Epithelial cell of proximal tubule (primary cell): ENCODE measurements at regions not wholly inside any gene's neighbourhood (a gene's known extent, or its start where the extent isn't known, plus 50 kb on each side); places are given as distances from the start of the nearest gene placed in this dataset.
"Not testable (repeated sequence)": the region's sequence is repeated elsewhere in the genome, so short reads cannot be mapped to it uniquely, and the experiment has no call there.

Experiments used
- DNase-seq: peaks from one replicate; pipeline ENCODE4 v3.0.0-alpha.2; 2011; ENCODE audit warnings: low read depth
- H3K4me3 ChIP-seq: 2 replicates; pipeline ENCODE4 v1.5.1; 2011; ENCODE audit warnings: low read depth, mild to moderate bottlenecking, low read length
- CTCF ChIP-seq: conservative IDR thresholded peaks from 2 replicates; pipeline ENCODE4 v1.5.1; 2012; ENCODE audit warnings: low read depth, mild to moderate bottlenecking, low read length

DNA sequence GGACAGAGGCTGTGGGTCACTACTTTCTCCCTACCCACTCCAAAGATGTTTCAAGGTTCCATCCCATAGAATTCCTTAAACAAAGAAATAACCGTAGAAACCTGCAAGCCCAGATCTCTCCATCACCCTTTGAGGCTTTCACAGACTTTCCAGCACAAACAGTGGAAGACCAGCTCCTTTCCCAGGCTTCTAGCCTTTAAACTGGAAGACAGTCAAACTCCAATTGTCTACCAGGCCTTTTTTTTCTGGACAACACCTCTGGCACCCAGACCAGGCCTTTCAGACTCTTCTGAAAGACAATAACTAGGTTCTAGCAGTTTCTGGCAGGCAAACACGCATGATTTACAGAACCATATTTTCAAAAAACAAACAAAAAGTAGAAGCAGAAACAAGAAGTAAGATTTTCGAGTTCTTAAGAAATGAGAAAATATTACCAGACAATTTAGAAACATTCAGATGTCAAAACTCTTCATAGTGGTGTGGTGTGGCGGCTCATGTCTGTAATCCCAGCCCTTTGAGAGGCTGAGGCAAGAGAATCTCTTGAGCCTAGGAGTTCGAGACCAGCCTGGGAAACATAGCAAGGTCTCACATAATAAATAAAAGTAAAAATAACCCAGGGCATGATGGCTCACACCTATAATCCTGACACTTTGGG is 73.0 kb upstream of the EPCAM start:
- TF ChIP-seq CTCF, result no peak
- no peak overlapping the region for H3K4me3 ChIP-seq
- DNase-seq, result no peak

- no peak for DNase-seq
- no peak for TF ChIP-seq CTCF
These were observed 73.8 kb upstream of the EPCAM start for GRCh38 chr2:47295131-47295980.

DNA sequence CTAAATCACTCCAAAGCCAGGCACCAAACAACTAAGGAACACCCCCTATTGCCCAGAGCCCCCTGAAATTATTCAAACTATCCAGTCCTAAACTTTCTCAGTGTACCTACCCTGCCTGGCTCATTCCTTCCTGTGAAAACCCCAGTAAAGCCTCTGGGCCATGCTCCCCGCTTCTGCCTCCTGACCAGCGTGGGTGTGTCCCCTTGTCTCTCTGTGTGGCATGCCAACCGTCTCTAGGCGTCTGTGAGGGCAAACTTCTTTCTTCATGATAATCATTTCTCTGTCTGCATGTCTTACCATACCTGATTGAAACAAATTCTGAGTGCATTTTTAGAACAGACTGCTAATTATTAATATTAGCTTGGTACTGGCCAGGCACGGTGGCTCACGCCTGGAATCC is 75.1 kb upstream of the EPCAM start:
- no peak for TF ChIP-seq CTCF
- DNase-seq, result no peak
- no peak overlapping the region for H3K4me3 ChIP-seq

More at GRCh38 chr2:47295131-47295980, 73.8 kb upstream of the EPCAM start:
- H3K4me3 ChIP-seq, result no peak overlapping the region

- no peak for TF ChIP-seq CTCF
- peak; percentile 59 for DNase-seq
- H3K4me3 ChIP-seq, result no peak overlapping the region
These were observed 80.2 kb upstream of the EPCAM start for GRCh38 chr2:47288864-47289263.

DNA sequence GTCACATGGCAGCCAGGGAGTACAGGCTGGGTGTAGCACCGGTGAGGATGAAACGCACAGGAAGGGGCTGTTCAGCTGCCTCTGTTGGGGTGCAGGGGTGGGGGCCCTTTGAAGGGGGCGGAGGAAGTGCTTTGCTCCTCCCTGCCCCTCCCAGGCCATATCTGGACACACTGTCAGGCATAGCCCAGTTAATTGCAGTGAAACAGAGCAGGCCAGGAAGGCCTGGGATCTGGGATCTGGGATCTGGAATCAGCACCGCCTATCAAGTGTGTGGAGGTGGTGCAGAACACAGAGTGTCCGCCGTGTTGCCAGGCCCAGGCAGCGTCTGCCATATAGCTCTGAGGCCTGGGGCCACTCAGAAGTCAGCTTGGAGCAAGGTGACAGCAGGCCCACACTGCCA is 85.5 kb upstream of the EPCAM start:
- DNase-seq, result no peak
- TF ChIP-seq CTCF, result no peak
- H3K4me3 ChIP-seq, result no peak overlapping the region

DNA sequence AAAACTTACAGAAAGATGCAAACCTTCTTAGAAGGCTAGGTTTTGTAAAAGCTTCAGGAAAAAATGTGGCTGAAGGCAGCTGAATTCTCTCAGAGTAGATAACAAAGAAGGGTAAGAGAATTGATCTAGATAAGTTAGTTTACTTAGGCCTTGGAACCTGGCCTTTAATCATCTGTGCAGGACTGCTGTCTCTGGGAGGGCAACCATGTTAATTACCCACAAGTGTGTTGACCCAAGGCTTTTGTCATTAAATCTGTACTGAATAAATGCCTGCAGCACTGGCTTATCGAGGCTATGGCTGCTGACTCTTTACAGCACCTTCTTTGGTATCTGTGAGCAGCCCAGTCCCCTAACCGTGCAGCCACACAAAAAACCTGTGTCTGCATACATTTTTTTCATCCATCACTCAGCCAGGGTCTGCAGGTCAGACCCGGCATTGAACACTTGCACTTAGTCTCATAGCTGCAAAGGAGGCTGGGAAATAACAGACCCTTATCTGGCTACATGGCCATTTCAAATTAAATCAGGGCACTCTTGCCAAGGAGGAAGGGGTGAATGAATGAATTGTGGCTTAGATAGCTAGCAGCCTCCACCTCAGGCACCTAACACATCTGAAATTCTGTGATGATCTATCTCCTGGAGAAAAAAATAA is 86.4 kb upstream of the EPCAM start:
- H3K4me3 ChIP-seq, result no peak overlapping the region
- no peak for TF ChIP-seq CTCF
- no peak for DNase-seq

GRCh38 chr2:47279525-47279924 is 89.6 kb upstream of the EPCAM start:
- not testable (repeated sequence) for H3K4me3 ChIP-seq, DNase-seq
